ENCODE measurements at regions not wholly inside any gene's neighbourhood (a gene's known extent, or its start where the extent isn't known, plus 50 kb on each side); places are given as distances from the start of the nearest gene placed in this dataset.

DNA sequence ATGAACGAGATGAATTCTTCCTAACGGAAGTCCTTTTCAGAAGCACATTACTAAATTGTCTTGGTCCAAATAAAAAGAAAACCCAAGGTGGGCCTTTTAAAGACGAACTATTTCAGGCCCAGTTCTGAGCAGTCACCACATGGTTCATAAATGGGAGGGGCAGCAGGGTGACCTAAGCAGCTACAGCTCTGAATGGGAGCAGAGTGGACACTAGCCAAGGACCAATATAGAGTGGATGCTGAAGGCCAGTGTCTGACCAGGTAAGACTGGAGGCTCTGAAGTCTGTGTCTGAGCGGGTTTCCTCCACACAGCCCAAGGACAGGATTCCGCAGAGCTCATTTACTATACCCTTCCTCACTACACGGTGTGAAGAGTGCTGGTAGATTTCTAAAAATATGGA, 159.1 kb downstream of the TMEM26 start:
- no peaks in the 10 kb centered on the region for H3K27me3 ChIP-seq (ENCODE audit: control insufficient read depth, insufficient read depth, low read length)
- H3K9me3 ChIP-seq (ENCODE audit: control insufficient read depth, insufficient read depth, low read depth, low read length): no peaks in the 10 kb centered on the region
- no peak overlapping the region for H3K27ac ChIP-seq (ENCODE audit: insufficient read depth, low read length)
- no peak overlapping the region for H3K4me2 ChIP-seq (ENCODE audit: extremely low read depth, insufficient read depth, low read length)
- H3K36me3 ChIP-seq (ENCODE audit: control insufficient read depth, insufficient read depth, low read length): no peaks in the 10 kb centered on the region
- H3K4me1 ChIP-seq (ENCODE audit: control insufficient read depth, extremely low read depth, insufficient read depth, low read length): no peaks in the 10 kb centered on the region
- no peak overlapping the region for H3K9ac ChIP-seq (ENCODE audit: insufficient read depth, low read length)
- no peaks in the 10 kb centered on the region for H3K79me2 ChIP-seq (ENCODE audit: control insufficient read depth, insufficient read depth, low read length)
- no peak overlapping the region for H2AFZ ChIP-seq (ENCODE audit: low read length)
- no peak for TF ChIP-seq EZH2 (IDR thresholded peaks at IDR 0.05; ENCODE audit: low read length, missing control alignments)
- TF ChIP-seq, protein P1, sequence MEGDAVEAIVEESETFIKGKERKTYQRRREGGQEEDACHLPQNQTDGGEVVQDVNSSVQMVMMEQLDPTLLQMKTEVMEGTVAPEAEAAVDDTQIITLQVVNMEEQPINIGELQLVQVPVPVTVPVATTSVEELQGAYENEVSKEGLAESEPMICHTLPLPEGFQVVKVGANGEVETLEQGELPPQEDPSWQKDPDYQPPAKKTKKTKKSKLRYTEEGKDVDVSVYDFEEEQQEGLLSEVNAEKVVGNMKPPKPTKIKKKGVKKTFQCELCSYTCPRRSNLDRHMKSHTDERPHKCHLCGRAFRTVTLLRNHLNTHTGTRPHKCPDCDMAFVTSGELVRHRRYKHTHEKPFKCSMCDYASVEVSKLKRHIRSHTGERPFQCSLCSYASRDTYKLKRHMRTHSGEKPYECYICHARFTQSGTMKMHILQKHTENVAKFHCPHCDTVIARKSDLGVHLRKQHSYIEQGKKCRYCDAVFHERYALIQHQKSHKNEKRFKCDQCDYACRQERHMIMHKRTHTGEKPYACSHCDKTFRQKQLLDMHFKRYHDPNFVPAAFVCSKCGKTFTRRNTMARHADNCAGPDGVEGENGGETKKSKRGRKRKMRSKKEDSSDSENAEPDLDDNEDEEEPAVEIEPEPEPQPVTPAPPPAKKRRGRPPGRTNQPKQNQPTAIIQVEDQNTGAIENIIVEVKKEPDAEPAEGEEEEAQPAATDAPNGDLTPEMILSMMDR (conservative IDR thresholded peaks at IDR 0.05 in 1 of 2, IDR thresholded peaks at IDR 0.05 in 1 of 2; ENCODE audit: low read depth in 1 of 2, low read length in 2 of 2): no peak
- no peaks in the 10 kb centered on the region for H4K20me1 ChIP-seq (ENCODE audit: control insufficient read depth, extremely low read depth, insufficient read depth, low read length)
- no peak for DNase-seq (ENCODE audit: low read depth in 2 of 2)
- H3K4me3 ChIP-seq (replicated peaks in 1 of 4; ENCODE audit: control extremely low read depth in 1 of 4, insufficient read depth in 1 of 4, low read depth in 3 of 4, low read length in 4 of 4): no peak overlapping the region

DNA sequence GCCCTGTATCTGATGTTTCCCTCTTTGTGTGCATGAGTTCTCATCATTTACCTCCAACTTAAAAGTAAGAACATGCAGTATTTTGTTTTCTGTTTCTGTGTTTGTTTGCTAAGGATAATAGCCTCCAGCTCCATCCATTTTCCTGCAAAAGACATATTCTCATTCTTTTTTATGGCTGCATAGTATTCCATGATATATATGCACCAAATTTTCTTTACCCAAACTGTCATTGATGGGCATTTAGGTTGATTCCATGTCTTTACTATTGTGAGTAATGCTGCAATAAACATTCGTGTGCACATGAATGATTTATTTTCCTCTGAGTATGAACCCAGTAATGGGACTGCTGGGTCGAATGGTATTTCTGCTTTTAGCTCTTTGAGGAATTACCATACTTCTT, 163.4 kb downstream of the TMEM26 start:
- no peak overlapping the region for H3K27ac ChIP-seq (ENCODE audit: insufficient read depth, low read length)
- no peak overlapping the region for H3K9ac ChIP-seq (ENCODE audit: insufficient read depth, low read length)
- no peak for DNase-seq (ENCODE audit: low read depth in 2 of 2)
- H3K79me2 ChIP-seq (ENCODE audit: control insufficient read depth, insufficient read depth, low read length): no peaks in the 10 kb centered on the region
- no peaks in the 10 kb centered on the region for H3K9me3 ChIP-seq (ENCODE audit: control insufficient read depth, insufficient read depth, low read depth, low read length)
- no peak for TF ChIP-seq EZH2 (IDR thresholded peaks at IDR 0.05; ENCODE audit: low read length, missing control alignments)
- TF ChIP-seq, protein P1 (conservative IDR thresholded peaks at IDR 0.05 in 1 of 2, IDR thresholded peaks at IDR 0.05 in 1 of 2; ENCODE audit: low read depth in 1 of 2, low read length in 2 of 2): no peak
- no peaks in the 10 kb centered on the region for H3K4me1 ChIP-seq (ENCODE audit: control insufficient read depth, extremely low read depth, insufficient read depth, low read length)
- H3K27me3 ChIP-seq (ENCODE audit: control insufficient read depth, insufficient read depth, low read length): no peaks in the 10 kb centered on the region
- H3K36me3 ChIP-seq (ENCODE audit: control insufficient read depth, insufficient read depth, low read length): no peaks in the 10 kb centered on the region
- H3K4me3 ChIP-seq (replicated peaks in 1 of 4; ENCODE audit: control extremely low read depth in 1 of 4, insufficient read depth in 1 of 4, low read depth in 3 of 4, low read length in 4 of 4): no peak overlapping the region
- H2AFZ ChIP-seq (ENCODE audit: low read length): no peak overlapping the region
- H3K4me2 ChIP-seq (ENCODE audit: extremely low read depth, insufficient read depth, low read length): no peak overlapping the region
- H4K20me1 ChIP-seq (ENCODE audit: control insufficient read depth, extremely low read depth, insufficient read depth, low read length): no peaks in the 10 kb centered on the region

DNA sequence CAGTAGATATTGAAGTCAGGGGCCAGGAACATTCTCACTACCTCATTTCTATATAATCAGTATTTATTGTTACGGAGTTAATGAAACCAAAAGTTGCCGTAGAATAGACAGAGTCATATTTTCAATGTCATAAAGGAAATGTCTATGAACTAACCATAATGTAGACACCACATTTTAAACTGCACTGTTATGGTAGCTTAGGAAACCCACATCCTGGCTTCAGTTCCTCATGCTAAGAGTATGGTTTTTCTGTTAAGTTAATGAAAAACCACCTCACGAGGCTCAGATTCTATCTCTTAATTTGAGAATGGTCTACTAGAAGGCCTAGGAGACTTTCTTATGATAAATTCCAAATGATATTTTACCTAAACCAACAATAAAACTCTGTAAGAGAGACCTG, 166.5 kb downstream of the TMEM26 start:
- no peak overlapping the region for H3K27ac ChIP-seq (ENCODE audit: insufficient read depth, low read length)
- H3K79me2 ChIP-seq (ENCODE audit: control insufficient read depth, insufficient read depth, low read length): no peaks in the 10 kb centered on the region
- H2AFZ ChIP-seq (ENCODE audit: low read length): no peak overlapping the region
- no peak for DNase-seq (ENCODE audit: low read depth in 2 of 2)
- H3K4me1 ChIP-seq (ENCODE audit: control insufficient read depth, extremely low read depth, insufficient read depth, low read length): peaks cover 3% of the 10 kb centered on the region
- TF ChIP-seq EZH2 (IDR thresholded peaks at IDR 0.05; ENCODE audit: low read length, missing control alignments): no peak
- TF ChIP-seq, protein P1 (conservative IDR thresholded peaks at IDR 0.05 in 1 of 2, IDR thresholded peaks at IDR 0.05 in 1 of 2; ENCODE audit: low read depth in 1 of 2, low read length in 2 of 2): no peak
- no peaks in the 10 kb centered on the region for H3K27me3 ChIP-seq (ENCODE audit: control insufficient read depth, insufficient read depth, low read length)
- H3K4me2 ChIP-seq (ENCODE audit: extremely low read depth, insufficient read depth, low read length): no peak overlapping the region
- no peak overlapping the region for H3K4me3 ChIP-seq (replicated peaks in 1 of 4; ENCODE audit: control extremely low read depth in 1 of 4, insufficient read depth in 1 of 4, low read depth in 3 of 4, low read length in 4 of 4)
- no peaks in the 10 kb centered on the region for H4K20me1 ChIP-seq (ENCODE audit: control insufficient read depth, extremely low read depth, insufficient read depth, low read length)
- H3K9me3 ChIP-seq (ENCODE audit: control insufficient read depth, insufficient read depth, low read depth, low read length): no peaks in the 10 kb centered on the region
- H3K36me3 ChIP-seq (ENCODE audit: control insufficient read depth, insufficient read depth, low read length): no peaks in the 10 kb centered on the region
- no peak overlapping the region for H3K9ac ChIP-seq (ENCODE audit: insufficient read depth, low read length)

Data from fibroblast of lung (primary cell).